Stomach (tissue), 8 donors: ENCODE measurements at regions not wholly inside any gene's neighbourhood (a gene's known extent, or its start where the extent isn't known, plus 50 kb on each side); places are given as distances from the start of the nearest gene placed in this dataset.

Source experiments
- DNase-seq, 2 donors: peaks; one replicate each; pipeline versions ENCODE4 v3.0.0 to v3.0.0-alpha.2; 2013 to 2019
- H3K27ac ChIP-seq, 5 donors: fragments of 200-600 bp in 4 of 5; sonication (generic) in 4 of 5; one replicate each; pipeline ENCODE4 v1.5.1; 2013 to 2019; ENCODE audit warnings: mild to moderate bottlenecking in 1 of 5, moderate library complexity in 1 of 5
- H3K27me3 ChIP-seq, 3 donors: fragments of 200-600 bp; sonication (generic); one replicate each; pipeline ENCODE4 v1.5.1; 2017 to 2019; ENCODE audit warnings: mixed run types in 1 of 3
- H3K36me3 ChIP-seq, 4 donors: fragments of 200-600 bp; sonication (generic); 1 replicate in 3 of 4; 2 replicates in 1 of 4; pipeline ENCODE4 v1.5.1; 2016 to 2019
- H3K4me1 ChIP-seq, 4 donors: fragments of 200-600 bp; sonication (generic); one replicate each; pipeline ENCODE4 v1.5.1; 2016 to 2019
- H3K4me3 ChIP-seq, 4 donors: fragments of 200-600 bp; sonication (generic) in 3 of 4; one replicate each; pipeline ENCODE4 v1.5.1; 2016 to 2019; ENCODE audit warnings: mild to moderate bottlenecking in 1 of 4
- H3K9me3 ChIP-seq, 4 donors: fragments of 200-600 bp; sonication (generic); one replicate each; pipeline ENCODE4 v1.5.1; 2016 to 2019
- EP300 ChIP-seq: sonication (generic); formaldehyde crosslinking; IDR thresholded peaks from one replicate; pipeline ENCODE4 v1.6.1; 2017; ENCODE audit warnings: antibody characterized with exemption
- POLR2A ChIP-seq, 4 donors: fragments of 450-650 bp; IDR thresholded peaks; one replicate each; pipeline ENCODE4 v1.6.1; 2016; ENCODE audit warnings: antibody characterized with exemption in 4 of 4, control low read depth in 2 of 4, mild to moderate bottlenecking in 1 of 4, moderate library complexity in 1 of 4
- POLR2AphosphoS5 ChIP-seq, 3 donors: sonication (generic); formaldehyde crosslinking; IDR thresholded peaks; one replicate each; pipeline ENCODE4 v1.6.1; 2016; ENCODE audit warnings: antibody characterized with exemption in 3 of 3
- WGBS, 5 donors: extraction: QIAGEN DNeasy Blood & Tissue Kit in 3 of 5; methylation state at CpG; one replicate each; pipeline versions ENCODE4 v1.1.5 to v1.1.7; 2013 to 2018; 5-methylcytosine and 5-hydroxymethylcytosine counted together
- intact Hi-C: fragments of 100-400 bp; cut with DNase I; formaldehyde crosslinking; loops from one replicate; pipeline ENCODE4 v1.15.1; 2023; ENCODE audit warnings: low total_unique reads
- TF ChIP-seq, protein P1 (sequence below), 7 experiments: fragments of 450-650 bp in 4 of 7; fragments of 200-600 bp in 3 of 7; sonication (generic) in 3 of 7; IDR thresholded peaks; one replicate each; pipeline ENCODE4 v1.5.1; 2016 to 2019; ENCODE audit warnings: antibody characterized with exemption in 7 of 7, control low read depth in 2 of 7, mild to moderate bottlenecking in 1 of 7
- donor health status: healthy with polysubstance abuse.
- donor health status: Bipolar disorder and iron deficiency.
- donor health status: healthy.

DNA sequence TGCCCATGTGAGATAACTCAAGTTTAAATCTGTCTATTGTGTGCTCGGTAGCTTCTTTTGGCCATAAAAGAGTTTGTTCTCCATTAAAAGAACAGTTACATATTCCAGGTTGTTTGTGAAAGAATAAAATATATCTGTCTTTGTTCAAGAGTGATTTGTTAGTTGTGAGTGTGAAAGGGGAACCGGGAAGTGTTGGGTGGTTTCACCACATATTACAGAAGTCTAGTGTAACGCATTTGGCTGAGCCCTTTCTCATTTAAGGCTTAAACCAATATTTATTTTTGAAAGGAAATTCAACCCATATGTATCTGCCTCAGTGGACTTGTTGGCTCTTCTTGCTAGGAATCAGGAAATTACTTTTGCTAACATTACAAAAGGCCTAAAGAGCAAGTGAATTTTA, 54.1 kb upstream of the DMRTA1 start:
- Histone ChIP-seq H3K4me3 (no peak overlapping the region), H3K36me3 (no peaks in the 10 kb centered on the region), H3K27me3 (no peaks in the 10 kb centered on the region), H3K9me3 (no peaks in the 10 kb centered on the region), H3K4me1 (peaks cover 0 to 11% (median 2%) of the 10 kb centered on the region in 4 donors), H3K27ac (peak overlapping the region in 1 of 5 donors; percentile 0)
- no peak for TF ChIP-seq POLR2AphosphoS5 (IDR thresholded peaks at IDR 0.05)
- no peak for TF ChIP-seq POLR2A (IDR thresholded peaks at IDR 0.05)
- TF ChIP-seq, protein P1, sequence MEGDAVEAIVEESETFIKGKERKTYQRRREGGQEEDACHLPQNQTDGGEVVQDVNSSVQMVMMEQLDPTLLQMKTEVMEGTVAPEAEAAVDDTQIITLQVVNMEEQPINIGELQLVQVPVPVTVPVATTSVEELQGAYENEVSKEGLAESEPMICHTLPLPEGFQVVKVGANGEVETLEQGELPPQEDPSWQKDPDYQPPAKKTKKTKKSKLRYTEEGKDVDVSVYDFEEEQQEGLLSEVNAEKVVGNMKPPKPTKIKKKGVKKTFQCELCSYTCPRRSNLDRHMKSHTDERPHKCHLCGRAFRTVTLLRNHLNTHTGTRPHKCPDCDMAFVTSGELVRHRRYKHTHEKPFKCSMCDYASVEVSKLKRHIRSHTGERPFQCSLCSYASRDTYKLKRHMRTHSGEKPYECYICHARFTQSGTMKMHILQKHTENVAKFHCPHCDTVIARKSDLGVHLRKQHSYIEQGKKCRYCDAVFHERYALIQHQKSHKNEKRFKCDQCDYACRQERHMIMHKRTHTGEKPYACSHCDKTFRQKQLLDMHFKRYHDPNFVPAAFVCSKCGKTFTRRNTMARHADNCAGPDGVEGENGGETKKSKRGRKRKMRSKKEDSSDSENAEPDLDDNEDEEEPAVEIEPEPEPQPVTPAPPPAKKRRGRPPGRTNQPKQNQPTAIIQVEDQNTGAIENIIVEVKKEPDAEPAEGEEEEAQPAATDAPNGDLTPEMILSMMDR (IDR thresholded peaks at IDR 0.05): no peak
- no peak for TF ChIP-seq EP300
- intact Hi-C loops: no loop called here
- DNase-seq: no peak
- WGBS, 5 donors: 20 to 46% (median 33%) methylated on average over 3 of the region's 3 CpGs

- intact Hi-C loops: no loop called here
- no peak for DNase-seq
- WGBS, 5 donors: 47 to 69% (median 52%) methylated on average over 2 of the region's 2 CpGs
These were observed 50.9 kb upstream of the DMRTA1 start for GRCh38 chr9:22395687-22396141.

More at GRCh38 chr9:22395687-22396141, 50.9 kb upstream of the DMRTA1 start:
- Histone ChIP-seq H3K9me3 (no peaks in the 10 kb centered on the region), H3K36me3 (no peaks in the 10 kb centered on the region), H3K27ac (no peak overlapping the region), H3K4me1 (peaks cover 0 to 4% (median 0%) of the 10 kb centered on the region in 4 donors), H3K27me3 (no peaks in the 10 kb centered on the region), H3K4me3 (no peak overlapping the region)
- TF ChIP-seq, protein P1 (IDR thresholded peaks at IDR 0.05): no peak
- no peak for TF ChIP-seq POLR2A (IDR thresholded peaks at IDR 0.05)
- TF ChIP-seq POLR2AphosphoS5 (IDR thresholded peaks at IDR 0.05): no peak
- TF ChIP-seq EP300: no peak
